Kidney glomerular epithelial cell (primary cell): ENCODE measurements at regions not wholly inside any gene's neighbourhood (a gene's known extent, or its start where the extent isn't known, plus 50 kb on each side); places are given as distances from the start of the nearest gene placed in this dataset.
"Not testable (repeated sequence)": the region's sequence is repeated elsewhere in the genome, so short reads cannot be mapped to it uniquely, and the experiment has no call there.

Experiments used
- DNase-seq: peaks from one replicate; lab custom pipeline; 2025; lab: John Stamatoyannopoulos, UW

GRCh38 chr7:125468855-125469174 is 539.2 kb upstream of the POT1 start:
- no peak for DNase-seq

DNA sequence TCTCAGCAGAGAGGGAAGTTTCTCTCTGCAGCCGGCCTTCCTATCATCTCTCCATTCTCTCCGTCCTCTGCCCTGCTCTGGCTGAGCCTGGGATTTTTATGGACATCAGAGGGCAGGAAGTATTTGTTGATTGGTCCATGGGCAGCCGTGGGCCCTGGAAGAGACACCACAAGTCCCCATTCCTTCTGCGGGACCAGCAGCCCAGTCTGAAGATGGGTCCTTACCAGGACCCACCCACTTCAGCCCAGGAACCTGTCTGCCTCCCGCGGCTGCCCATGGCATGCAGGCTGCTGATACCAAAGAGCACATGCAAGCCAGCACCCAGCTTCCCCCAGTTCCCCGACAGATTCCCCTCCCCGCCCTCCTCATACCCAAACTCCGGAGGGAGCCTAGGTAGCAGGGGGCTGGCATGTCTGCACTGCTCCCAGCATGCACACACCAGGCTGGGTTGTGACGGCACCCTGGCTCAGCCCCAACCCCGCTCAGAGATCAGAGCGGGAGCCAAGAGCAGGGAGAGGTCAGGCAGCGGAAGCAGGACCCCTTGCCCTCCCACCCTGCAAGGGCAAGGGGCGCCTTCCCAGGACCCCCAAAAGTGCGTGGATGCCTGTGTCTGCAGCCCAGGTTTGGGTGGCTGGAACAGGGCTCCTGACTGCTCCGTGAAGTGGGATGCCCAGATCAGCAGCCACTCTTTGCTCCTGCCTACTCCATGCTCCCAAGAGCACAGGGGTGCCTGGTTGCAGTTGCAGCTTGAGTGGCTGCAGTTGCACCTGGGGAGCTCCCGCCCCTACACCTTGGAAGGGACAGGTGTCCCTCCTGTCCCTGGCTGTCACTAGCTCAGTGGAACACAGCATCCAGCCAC is 538.6 kb upstream of the POT1 start:
- no peak for DNase-seq

DNA sequence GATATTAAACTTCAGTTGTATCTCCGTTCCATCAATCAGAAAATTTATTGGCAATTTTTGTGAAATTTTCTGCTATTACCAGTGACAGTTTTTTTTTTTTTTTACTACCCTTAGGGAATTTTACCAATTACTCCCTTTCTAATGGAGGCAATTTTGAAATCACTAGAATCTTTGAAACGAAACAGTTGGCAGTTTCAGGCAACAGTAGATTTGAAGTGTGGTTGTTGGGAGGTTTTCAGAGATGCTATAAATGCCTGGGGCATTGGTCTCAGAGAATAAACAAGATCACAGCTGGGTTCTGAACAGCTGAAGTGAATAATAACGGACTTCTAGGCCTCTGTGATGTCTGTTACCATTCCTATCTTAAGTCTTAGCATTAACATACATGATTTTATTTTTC is 535.9 kb upstream of the POT1 start:
- DNase-seq = no peak

GRCh38 chr7:125462615-125463014 is 533.0 kb upstream of the POT1 start:
- DNase-seq = no peak

DNA sequence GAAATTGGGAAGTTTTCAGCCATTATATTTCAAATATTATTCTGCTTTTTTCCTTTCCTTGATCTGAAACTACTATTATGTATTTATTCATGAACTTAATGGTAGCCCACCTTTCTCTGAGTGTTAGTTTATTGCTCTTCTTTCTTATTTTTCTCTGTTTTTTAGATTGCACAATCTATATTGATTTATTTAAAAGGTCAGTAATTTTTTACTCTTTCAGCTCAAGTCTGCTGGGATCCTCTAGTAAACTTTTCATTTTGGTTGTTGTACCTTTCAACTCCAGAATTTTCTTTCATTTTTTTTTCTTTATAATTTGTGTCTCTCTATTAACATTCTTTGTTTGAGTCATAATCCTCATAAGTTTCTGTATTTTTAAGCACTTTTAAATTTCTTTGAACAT is 529.4 kb upstream of the POT1 start:
- DNase-seq = no peak

GRCh38 chr7:125450749-125451148 is 521.1 kb upstream of the POT1 start:
- DNase-seq = no peak

GRCh38 chr7:125445836-125446235 is 516.2 kb upstream of the POT1 start:
- DNase-seq = no peak

DNA sequence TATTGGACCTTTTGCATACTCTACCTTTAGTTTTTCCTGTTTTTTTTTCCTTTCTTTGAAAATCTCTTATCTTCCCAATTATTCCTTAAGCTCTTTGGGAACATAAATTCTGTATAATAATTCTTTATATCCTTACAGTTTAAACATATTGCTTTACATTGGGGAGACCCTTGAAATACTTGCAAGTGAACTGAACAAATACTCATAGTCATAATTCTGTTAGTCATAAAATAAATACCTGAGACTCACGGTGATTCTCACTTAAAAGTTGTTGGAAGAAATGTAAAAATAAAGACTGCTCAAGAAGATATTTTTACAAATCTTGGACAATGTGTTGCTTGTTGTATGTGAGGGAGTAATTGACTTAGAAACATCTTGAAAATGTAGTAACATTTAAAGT is 515.2 kb upstream of the POT1 start:
- DNase-seq = no peak

DNA sequence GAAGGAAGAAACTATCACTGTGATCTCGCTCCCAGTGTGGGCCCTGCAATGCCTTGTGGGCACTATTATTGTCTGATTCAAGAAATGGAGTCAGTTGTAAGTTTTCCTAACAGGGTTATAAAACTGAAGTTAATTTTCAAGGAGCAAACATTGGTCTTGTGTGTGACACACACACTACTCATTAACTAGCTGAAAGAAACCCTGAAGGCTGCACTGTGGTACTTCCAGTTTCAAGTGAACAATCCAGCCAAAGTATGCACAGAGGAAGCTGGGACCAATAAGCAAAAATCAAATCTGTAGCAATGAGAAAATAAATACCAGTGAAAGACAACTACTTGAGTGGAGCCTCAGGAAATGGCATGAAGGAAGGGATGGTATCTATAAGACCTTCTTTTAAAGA is 506.6 kb upstream of the POT1 start:
- no peak for DNase-seq

GRCh38 chr7:125431349-125431748 is 501.7 kb upstream of the POT1 start:
- DNase-seq = no peak

- no peak for DNase-seq
Observed at GRCh38 chr7:125430013-125430412, 500.4 kb upstream of the POT1 start.

DNA sequence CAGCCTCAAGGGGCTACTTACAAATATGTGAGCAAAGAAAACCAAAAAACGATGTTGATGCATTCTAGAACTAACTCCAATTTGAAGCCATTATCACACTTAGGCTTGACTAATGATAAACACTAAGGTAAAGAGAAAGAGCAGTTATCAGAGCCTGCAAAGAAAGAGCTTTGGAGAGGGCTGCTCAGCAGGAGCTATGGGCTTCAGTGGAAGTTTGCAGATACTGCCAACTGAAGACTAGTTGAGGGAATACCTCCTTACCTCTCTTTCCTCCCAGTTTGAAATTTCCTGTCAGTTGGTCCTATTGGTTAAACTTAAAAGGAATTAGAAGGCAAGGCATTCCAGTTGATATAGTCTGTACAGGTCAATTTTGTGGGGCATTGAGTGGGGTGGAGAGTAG is 498.1 kb upstream of the POT1 start:
- DNase-seq = no peak

- no peak for DNase-seq
Observed at GRCh38 chr7:125425506-125425905, 495.9 kb upstream of the POT1 start.

DNA sequence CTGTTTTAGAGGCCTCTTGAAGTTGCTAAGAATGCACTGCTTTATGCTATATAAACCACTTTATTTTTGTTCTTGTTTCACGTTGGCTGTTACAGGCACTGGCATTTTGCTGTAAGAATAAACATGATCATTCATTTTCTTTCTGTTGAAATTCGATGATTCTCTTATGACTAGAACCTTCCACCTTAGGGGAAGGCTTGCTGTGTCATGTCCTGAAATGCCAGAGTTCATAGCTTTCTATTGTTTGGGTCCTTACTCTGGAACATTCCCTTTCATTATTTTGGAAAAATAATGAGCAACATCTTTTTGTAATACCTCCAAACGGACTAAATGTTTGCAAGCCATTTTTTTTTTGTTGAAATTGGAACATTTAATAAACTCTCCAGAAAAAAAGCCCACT is 495.1 kb upstream of the POT1 start:
- no peak for DNase-seq

DNA sequence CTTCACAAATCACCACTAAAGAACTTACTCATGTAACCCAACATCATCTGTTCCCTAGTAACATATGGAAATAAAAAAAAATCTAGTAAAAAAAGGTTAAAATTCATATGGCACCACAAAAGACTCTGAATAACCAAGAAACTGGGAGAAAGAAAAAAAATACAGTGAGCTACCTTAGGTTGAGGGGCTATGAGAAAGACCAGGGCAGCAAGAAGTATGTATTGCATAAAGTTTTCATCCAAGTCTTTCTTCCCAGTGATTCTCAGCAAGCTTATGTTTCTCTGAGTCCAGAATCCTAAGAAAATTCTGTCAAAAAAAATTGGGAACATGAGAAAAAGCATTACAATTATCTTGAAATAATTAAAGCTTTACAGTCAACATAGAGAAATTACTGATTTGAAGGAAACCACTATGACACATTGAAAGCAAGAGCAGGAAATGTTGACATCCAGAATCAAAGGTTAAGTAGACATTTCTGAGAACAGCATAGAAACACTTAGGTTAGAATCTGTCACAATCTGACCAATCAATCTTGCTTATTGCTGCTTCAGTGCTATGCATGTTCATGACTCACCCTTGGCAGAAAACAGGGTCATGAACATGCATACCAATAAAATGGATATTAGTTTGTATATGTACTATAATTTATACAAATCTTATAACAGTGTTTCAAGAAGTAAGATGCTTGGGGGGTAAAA is 494.0 kb upstream of the POT1 start:
- no peak for DNase-seq

GRCh38 chr7:125421407-125421806 is 491.8 kb upstream of the POT1 start:
- not testable (repeated sequence) for DNase-seq

GRCh38 chr7:125412890-125413665 is 483.5 kb upstream of the POT1 start:
- DNase-seq = no peak

- no peak for DNase-seq
Observed at GRCh38 chr7:125409921-125410320, 480.3 kb upstream of the POT1 start.

DNA sequence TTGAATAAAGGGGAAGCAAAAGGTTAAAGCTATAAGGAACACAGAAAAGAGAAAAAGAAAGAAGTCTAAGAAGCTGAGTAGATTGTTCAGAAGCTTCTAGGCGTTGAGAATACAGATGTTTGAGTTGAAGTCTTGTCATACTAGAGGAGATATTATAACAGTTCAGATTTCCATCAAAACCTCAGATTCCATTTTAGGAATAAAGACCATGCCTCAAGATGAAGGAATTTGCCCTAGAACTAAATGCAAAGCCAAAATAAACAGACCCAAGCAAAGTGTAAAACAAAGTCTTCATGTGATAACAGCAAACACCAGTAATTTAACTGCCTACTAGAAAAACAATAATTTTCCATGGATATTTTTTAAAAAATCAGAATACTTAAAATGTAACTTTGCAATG is 476.5 kb upstream of the POT1 start:
- DNase-seq = no peak

DNA sequence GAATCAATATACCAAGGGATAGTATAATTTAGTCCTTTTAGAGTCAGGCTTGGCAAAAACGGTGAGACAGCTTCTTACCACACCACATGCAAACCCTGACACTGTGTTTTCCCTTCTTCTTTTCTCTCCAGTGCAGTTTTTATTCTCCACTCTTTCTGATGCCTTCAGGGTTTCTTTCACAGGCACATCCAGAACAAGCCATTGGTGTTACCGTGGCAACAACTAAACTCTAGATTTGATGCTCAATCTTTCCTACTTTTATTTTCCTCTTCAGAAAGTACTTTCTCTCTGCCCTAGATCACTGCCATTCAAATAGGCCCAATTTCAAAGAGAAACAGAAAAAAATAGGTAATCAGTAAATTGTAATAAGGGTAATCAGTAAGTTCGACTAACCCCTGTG is 469.8 kb upstream of the POT1 start:
- no peak for DNase-seq

GRCh38 chr7:125396466-125397151 is 467.0 kb upstream of the POT1 start:
- no peak for DNase-seq

DNA sequence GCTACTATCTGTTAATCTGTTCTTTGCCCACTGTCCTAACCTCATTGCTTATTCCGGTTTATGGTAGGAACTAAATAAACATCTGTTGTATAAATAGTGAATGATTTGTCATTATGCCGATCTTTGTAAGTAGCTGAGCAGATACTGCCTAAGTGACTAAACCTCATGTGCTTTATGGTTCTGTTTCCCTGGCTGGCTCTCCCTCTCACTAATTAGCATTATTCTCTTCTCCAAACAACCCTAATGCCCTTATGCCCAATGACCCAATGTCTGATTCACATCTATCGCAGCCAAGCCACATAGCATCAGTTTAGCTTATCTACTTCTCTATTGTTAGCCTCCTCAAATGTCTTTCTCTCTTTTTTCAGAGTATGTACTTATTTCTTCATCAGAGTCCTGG is 462.3 kb upstream of the POT1 start:
- DNase-seq = no peak
